Esophagus squamous epithelium (tissue), 4 donors: ENCODE measurements at regions not wholly inside any gene's neighbourhood (a gene's known extent, or its start where the extent isn't known, plus 50 kb on each side); places are given as distances from the start of the nearest gene placed in this dataset.

Source experiments
- POLR2A ChIP-seq, 4 donors: fragments of 450-650 bp; IDR thresholded peaks; one replicate each; pipeline ENCODE4 v1.6.1; 2017; ENCODE audit warnings: antibody characterized with exemption in 4 of 4, mild to moderate bottlenecking in 4 of 4, moderate library complexity in 3 of 4
- TF ChIP-seq, protein P1 (sequence below), 6 experiments: fragments of 450-650 bp in 4 of 6; fragments of 200-600 bp in 2 of 6; sonication (generic) in 2 of 6; IDR thresholded peaks; one replicate each; pipeline ENCODE4 v1.5.1; 2016 to 2019; ENCODE audit warnings: antibody characterized with exemption in 6 of 6, mild to moderate bottlenecking in 4 of 6, moderate library complexity in 4 of 6

DNA sequence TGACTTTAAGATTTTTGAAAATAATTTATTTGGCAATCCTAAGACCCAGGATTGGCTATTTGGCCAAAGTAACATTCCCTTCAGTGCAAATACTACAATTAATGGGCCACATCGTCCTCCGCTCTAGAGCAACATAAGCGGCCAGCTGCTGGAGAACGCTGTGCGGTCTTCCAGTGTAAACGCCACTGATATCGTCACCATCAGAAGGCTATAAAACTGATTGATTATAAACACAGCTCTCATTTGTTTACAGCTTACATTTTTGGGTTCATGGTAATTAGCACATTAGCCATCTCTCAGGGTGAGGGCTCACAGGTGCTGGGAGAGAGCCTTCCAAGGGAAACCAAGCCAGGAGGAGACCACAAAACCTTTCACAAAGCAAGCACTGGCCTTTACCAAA lies 130.1 kb upstream of the BMP4 start:
- TF ChIP-seq, protein P1, sequence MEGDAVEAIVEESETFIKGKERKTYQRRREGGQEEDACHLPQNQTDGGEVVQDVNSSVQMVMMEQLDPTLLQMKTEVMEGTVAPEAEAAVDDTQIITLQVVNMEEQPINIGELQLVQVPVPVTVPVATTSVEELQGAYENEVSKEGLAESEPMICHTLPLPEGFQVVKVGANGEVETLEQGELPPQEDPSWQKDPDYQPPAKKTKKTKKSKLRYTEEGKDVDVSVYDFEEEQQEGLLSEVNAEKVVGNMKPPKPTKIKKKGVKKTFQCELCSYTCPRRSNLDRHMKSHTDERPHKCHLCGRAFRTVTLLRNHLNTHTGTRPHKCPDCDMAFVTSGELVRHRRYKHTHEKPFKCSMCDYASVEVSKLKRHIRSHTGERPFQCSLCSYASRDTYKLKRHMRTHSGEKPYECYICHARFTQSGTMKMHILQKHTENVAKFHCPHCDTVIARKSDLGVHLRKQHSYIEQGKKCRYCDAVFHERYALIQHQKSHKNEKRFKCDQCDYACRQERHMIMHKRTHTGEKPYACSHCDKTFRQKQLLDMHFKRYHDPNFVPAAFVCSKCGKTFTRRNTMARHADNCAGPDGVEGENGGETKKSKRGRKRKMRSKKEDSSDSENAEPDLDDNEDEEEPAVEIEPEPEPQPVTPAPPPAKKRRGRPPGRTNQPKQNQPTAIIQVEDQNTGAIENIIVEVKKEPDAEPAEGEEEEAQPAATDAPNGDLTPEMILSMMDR (IDR thresholded peaks at IDR 0.05), result no peak
- TF ChIP-seq POLR2A (IDR thresholded peaks at IDR 0.05), result no peak
